GM20000 (cell line): ENCODE measurements at regions not wholly inside any gene's neighbourhood (a gene's known extent, or its start where the extent isn't known, plus 50 kb on each side); places are given as distances from the start of the nearest gene placed in this dataset.

Experiments
- DNase-seq: peaks from one replicate; pipeline ENCODE4 v3.0.0; 2012; ENCODE audit warnings: low spot score
- TF ChIP-seq, protein P1 (sequence below): IDR thresholded peaks from 2 replicates; pipeline ENCODE4 v1.5.1; 2012; ENCODE audit warnings: mild to moderate bottlenecking, control low read depth; ENCODE audit errors: extremely low read depth, missing control alignments

GRCh38 chr4:138103597-138104283 is 138.4 kb downstream of the SLC7A11 start:
- TF ChIP-seq, protein P1, sequence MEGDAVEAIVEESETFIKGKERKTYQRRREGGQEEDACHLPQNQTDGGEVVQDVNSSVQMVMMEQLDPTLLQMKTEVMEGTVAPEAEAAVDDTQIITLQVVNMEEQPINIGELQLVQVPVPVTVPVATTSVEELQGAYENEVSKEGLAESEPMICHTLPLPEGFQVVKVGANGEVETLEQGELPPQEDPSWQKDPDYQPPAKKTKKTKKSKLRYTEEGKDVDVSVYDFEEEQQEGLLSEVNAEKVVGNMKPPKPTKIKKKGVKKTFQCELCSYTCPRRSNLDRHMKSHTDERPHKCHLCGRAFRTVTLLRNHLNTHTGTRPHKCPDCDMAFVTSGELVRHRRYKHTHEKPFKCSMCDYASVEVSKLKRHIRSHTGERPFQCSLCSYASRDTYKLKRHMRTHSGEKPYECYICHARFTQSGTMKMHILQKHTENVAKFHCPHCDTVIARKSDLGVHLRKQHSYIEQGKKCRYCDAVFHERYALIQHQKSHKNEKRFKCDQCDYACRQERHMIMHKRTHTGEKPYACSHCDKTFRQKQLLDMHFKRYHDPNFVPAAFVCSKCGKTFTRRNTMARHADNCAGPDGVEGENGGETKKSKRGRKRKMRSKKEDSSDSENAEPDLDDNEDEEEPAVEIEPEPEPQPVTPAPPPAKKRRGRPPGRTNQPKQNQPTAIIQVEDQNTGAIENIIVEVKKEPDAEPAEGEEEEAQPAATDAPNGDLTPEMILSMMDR = no peak
- DNase-seq = no peak

DNA sequence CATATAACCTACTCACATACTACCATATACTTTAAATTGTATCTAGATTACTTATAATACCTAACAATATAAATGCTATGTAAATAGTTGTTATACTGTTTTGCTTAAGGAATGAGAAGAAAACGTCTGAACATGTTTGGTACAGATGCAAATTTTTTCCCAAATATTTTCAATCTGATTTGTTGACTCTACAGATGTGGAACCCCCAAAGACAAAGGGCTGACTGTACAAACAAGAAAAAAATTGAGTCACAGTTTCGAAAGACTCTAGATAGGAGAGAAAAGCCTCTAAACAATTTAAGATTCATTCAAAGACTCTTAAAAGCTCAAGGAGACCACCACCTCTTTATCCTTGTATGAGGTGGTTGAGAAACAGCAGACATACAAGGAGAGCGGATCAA is 142.8 kb downstream of the SLC7A11 start:
- TF ChIP-seq, protein P1 = no peak
- no peak for DNase-seq

DNA sequence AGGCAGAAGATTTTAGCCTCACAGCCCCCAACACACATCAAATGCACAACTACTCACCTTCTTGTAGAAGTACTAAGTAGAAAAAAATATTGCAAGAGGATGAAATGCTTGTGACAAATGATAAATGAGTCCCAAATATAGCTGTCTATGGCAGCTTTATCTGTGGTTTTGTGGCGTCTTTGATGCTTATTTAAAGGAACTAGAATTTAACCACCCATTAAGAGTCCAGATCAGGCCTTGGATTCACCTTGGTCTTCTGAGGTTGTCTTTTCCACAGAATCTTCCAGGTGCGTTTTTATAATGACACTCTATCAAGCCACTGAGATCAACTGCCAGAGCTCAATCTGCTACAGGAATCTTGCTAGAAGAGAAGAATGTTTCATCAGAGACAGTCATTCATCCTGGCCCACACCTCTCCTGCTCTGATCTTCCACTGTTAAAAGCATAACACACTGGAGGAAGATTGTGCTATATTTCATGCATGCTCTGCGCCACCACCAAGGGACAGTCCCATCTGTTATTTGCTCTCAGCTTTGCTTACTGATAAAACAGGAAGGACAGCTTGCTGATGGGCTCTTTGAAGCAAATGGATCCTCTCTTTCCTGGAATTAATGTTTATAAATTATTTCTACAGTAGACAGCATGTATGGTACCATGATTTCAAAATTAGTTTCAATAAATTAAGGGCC is 144.1 kb downstream of the SLC7A11 start:
- TF ChIP-seq, protein P1 = no peak
- no peak for DNase-seq

GRCh38 chr4:138096384-138097062 is 145.6 kb downstream of the SLC7A11 start:
- TF ChIP-seq, protein P1 = no peak
- DNase-seq = no peak

DNA sequence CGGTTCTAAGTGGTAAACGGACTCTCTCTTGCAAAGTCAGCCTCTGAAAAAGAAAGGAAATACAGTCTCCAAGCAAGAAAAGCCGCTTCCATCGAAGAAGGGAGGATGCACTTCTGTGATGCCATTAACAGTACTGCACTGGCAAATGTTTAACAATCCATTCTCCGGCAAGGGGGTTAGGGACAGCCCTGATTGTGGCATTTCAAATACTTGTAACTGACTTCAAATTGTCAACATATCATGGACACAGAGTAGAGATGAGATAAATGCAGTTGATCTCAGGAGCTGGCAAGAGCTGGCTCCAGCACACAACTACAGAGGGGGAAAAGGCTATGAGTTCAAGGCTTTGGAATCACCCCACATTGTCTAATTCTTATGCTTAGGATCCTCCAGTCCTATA is 146.8 kb downstream of the SLC7A11 start:
- no peak for DNase-seq
- TF ChIP-seq, protein P1 = no peak

DNA sequence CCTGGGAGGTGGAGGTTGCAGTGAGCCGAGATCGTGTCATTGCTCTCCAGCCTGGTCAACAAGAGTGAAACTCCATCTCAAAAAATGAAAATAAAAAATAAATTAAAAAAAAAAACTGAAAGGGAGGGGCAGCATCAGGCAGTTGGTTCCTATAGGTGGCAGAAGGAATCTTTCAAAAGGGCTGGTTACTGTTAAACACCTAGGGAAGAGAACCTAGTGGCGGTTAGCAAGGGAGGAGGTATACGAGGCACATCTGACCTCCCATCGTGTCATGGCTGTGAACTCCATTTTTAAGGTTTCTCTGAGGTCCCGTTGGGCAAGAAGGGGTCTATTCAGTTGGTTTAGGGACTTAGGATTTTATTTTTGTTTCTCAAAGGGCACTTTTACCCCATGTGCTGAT is 150.1 kb downstream of the SLC7A11 start:
- DNase-seq = no peak
- TF ChIP-seq, protein P1 = no peak
